RWPE1 (cell line): ENCODE measurements at regions not wholly inside any gene's neighbourhood (a gene's known extent, or its start where the extent isn't known, plus 50 kb on each side); places are given as distances from the start of the nearest gene placed in this dataset.
"Not testable (repeated sequence)": the region's sequence is repeated elsewhere in the genome, so short reads cannot be mapped to it uniquely, and the experiment has no call there.

Source experiments
- CTCF ChIA-PET: fragments of 350-600 bp; sonication (Branson Sonifier 250); formaldehyde crosslinking; extraction: SDS; loops from one replicate; lab custom pipeline; 2021; lab: Yijun Ruan, JAX
- POLR2A ChIA-PET: fragments of 400-600 bp; formaldehyde crosslinking; extraction: SDS; loops from one replicate; lab custom pipeline; 2020; ENCODE audit warnings: antibody characterized with exemption; ENCODE audit not compliant: low non-redundant PET; lab: Yijun Ruan, JAX
- DNase-seq: peaks from one replicate; pipeline ENCODE4 v3.0.0; 2012; ENCODE audit warnings: low spot score
- H3K27ac ChIP-seq: fragments of 450-650 bp; 2 replicates; pipeline ENCODE4 v1.5.1; 2017
- CTCF ChIP-seq: fragments of 450-650 bp; conservative IDR thresholded peaks from 2 replicates; pipeline ENCODE4 v1.5.1; 2017; ENCODE audit warnings: low read depth, mild to moderate bottlenecking

- no peak overlapping the region for H3K27ac ChIP-seq
- no peak for DNase-seq
- CTCF ChIA-PET = no interaction called here
These were observed 78.4 kb downstream of the IGLL1 start for GRCh38 chr22:23501708-23502107.

GRCh38 chr22:23501261-23501619 lies 78.8 kb downstream of the IGLL1 start:
- ChIA-PET CTCF (no interaction called here), POLR2A (no interaction called here)
- H3K27ac ChIP-seq = no peak overlapping the region
- DNase-seq = no peak
- TF ChIP-seq CTCF = no peak

More at GRCh38 chr22:23501708-23502107, 78.4 kb downstream of the IGLL1 start:
- POLR2A ChIA-PET = no interaction called here
- TF ChIP-seq CTCF = no peak

GRCh38 chr22:23500508-23501260 lies 79.4 kb downstream of the IGLL1 start:
- ChIA-PET POLR2A (no interaction called here), CTCF (no interaction called here)
- H3K27ac ChIP-seq = no peak overlapping the region
- DNase-seq = no peak
- TF ChIP-seq CTCF = no peak

- CTCF ChIA-PET = no interaction called here
- POLR2A ChIA-PET = no interaction called here
- no peak for TF ChIP-seq CTCF
- no peak overlapping the region for H3K27ac ChIP-seq
- DNase-seq = no peak
These were observed 80.1 kb downstream of the IGLL1 start for GRCh38 chr22:23499845-23500500.

- TF ChIP-seq CTCF = no peak
These were observed 81.0 kb downstream of the IGLL1 start for GRCh38 chr22:23498811-23499798.

GRCh38 chr22:23497889-23498288 lies 82.2 kb downstream of the IGLL1 start:
- DNase-seq, POLR2A ChIA-PET, H3K27ac ChIP-seq, CTCF ChIA-PET: not testable (repeated sequence)

More at GRCh38 chr22:23498811-23499798, 81.0 kb downstream of the IGLL1 start:
- DNase-seq = no peak
- CTCF ChIA-PET = no interaction called here
- H3K27ac ChIP-seq = no peak overlapping the region
- POLR2A ChIA-PET = no interaction called here
